ENCODE measurements at regions not wholly inside any gene's neighbourhood (a gene's known extent, or its start where the extent isn't known, plus 50 kb on each side); places are given as distances from the start of the nearest gene placed in this dataset.

DNA sequence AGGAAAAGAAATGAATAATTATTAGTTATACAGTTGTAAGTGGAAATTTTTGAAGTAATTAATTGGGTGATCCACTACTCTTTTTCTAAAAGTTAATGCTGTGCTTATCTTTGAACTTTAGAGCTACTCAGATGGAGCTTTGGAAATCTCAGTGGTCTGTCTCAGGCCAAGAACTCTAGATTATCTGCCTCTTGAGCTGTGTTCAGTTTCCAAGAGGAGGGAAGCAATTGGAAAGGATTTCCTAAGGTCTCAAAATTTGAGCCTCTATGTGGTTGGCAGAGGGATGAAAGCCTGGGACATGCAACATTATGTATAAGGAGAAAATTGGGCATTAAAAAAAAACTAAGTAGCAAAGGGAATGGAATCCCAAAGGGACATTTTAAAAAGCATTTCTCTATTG is 334.0 kb upstream of the PRICKLE1 start:
- H3K36me3 ChIP-seq (ENCODE audit: control insufficient read depth in 2 of 2, extremely low read depth in 1 of 2, insufficient read depth in 2 of 2, low read length in 2 of 2), result no peaks in the 10 kb centered on the region
- no peaks in the 10 kb centered on the region for H3K9me3 ChIP-seq (replicated peaks; ENCODE audit: control insufficient read depth, insufficient read depth, low read length)
- no peaks in the 10 kb centered on the region for H4K20me1 ChIP-seq (replicated peaks; ENCODE audit: control insufficient read depth, extremely low read depth, insufficient read depth, low read length)
- H3K79me2 ChIP-seq (ENCODE audit: control insufficient read depth, insufficient read depth, low read length), result no peaks in the 10 kb centered on the region
- POLR2A ChIA-PET, result no interaction called here
- no peak for DNase-seq (ENCODE audit: low read depth, low spot score)
- no TSS peak for BruUV-seq (replicated peaks)
- no peak overlapping the region for H3K27ac ChIP-seq (ENCODE audit: insufficient read depth, low read depth, low read length)
- intact Hi-C loops (cut with micrococcal nuclease), result no loop called here
- no peaks in the 10 kb centered on the region for H3K27me3 ChIP-seq (ENCODE audit: control insufficient read depth in 2 of 2, insufficient read depth in 2 of 2, low read length in 2 of 2)
- CTCF ChIA-PET, result no interaction called here
- TF ChIP-seq, protein P1, sequence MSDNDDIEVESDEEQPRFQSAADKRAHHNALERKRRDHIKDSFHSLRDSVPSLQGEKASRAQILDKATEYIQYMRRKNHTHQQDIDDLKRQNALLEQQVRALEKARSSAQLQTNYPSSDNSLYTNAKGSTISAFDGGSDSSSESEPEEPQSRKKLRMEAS (IDR thresholded peaks at IDR 0.05; ENCODE audit: insufficient read depth, insufficient read length), result no peak
- TF ChIP-seq POLR2AphosphoS5 (IDR thresholded peaks at IDR 0.05; ENCODE audit: insufficient read depth, low read depth, low read length), result no peak
- TF ChIP-seq MYC (IDR thresholded peaks at IDR 0.05; ENCODE audit: low read depth, low read length), result no peak
- no peak for TF ChIP-seq JUN (IDR thresholded peaks at IDR 0.05; ENCODE audit: borderline replicate concordance, insufficient read depth, insufficient read length, low read depth)
- TF ChIP-seq, protein P2, sequence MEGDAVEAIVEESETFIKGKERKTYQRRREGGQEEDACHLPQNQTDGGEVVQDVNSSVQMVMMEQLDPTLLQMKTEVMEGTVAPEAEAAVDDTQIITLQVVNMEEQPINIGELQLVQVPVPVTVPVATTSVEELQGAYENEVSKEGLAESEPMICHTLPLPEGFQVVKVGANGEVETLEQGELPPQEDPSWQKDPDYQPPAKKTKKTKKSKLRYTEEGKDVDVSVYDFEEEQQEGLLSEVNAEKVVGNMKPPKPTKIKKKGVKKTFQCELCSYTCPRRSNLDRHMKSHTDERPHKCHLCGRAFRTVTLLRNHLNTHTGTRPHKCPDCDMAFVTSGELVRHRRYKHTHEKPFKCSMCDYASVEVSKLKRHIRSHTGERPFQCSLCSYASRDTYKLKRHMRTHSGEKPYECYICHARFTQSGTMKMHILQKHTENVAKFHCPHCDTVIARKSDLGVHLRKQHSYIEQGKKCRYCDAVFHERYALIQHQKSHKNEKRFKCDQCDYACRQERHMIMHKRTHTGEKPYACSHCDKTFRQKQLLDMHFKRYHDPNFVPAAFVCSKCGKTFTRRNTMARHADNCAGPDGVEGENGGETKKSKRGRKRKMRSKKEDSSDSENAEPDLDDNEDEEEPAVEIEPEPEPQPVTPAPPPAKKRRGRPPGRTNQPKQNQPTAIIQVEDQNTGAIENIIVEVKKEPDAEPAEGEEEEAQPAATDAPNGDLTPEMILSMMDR (IDR thresholded peaks at IDR 0.05; ENCODE audit: extremely low read depth in 1 of 2, insufficient read depth in 1 of 2, low read depth in 1 of 2, low read length in 2 of 2), result no peak
- TF ChIP-seq POLR2A (IDR thresholded peaks at IDR 0.05; ENCODE audit: low read depth, low read length), result no peak
- no peak for TF ChIP-seq EZH2 (IDR thresholded peaks at IDR 0.05; ENCODE audit: borderline replicate concordance, low read depth, low read length, severe bottlenecking)
- TF ChIP-seq GATA2 (IDR thresholded peaks at IDR 0.05; ENCODE audit: insufficient read depth, insufficient read length, low read depth, low read length), result no peak
- TF ChIP-seq FOS (IDR thresholded peaks at IDR 0.05; ENCODE audit: borderline replicate concordance, insufficient read depth, low read length), result no peak
- dilution Hi-C loops (cut with MboI; ENCODE audit: extremely low pct_ligation_motif_present, low sequenced_read_pairs), result no loop called here
- no peak overlapping the region for H3K9ac ChIP-seq (replicated peaks; ENCODE audit: extremely low read depth, insufficient read depth, low read length)
- no peaks in the 10 kb centered on the region for H3K4me1 ChIP-seq (ENCODE audit: control insufficient read depth, extremely low read depth, insufficient read depth, low read length)
- H3K4me3 ChIP-seq (replicated peaks in 1 of 3; ENCODE audit: insufficient read depth in 1 of 3, low read depth in 1 of 3, low read length in 3 of 3), result no peak overlapping the region
- FAIRE-seq, result no peak
- H2AFZ ChIP-seq (ENCODE audit: low read depth, low read length), result no peak overlapping the region
- no peak overlapping the region for H3K4me2 ChIP-seq (ENCODE audit: insufficient read depth, low read length)
- H3K9me1 ChIP-seq (replicated peaks; ENCODE audit: control insufficient read depth, extremely low read depth, insufficient read depth, low read length), result no peaks in the 10 kb centered on the region

All from endothelial cell of umbilical vein (primary cell).